Stimulated activated naive CD8-positive, alpha-beta T cell treated with anti-CD3 and anti-CD28 coated beads, Interleukin-15, amount 100 ng/mL, for 72 hours (primary cell): ENCODE measurements at regions not wholly inside any gene's neighbourhood (a gene's known extent, or its start where the extent isn't known, plus 50 kb on each side); places are given as distances from the start of the nearest gene placed in this dataset.

ENCODE experiments used
- ATAC-seq: fragments of 150-1000 bp; cut with Tn5 transposase; 2 replicates; pipeline ENCODE4 v1.10.0; 2021; ENCODE audit warnings: mild to moderate bottlenecking, moderate library complexity
- DNase-seq, 2 donors: peaks; one replicate each; pipeline ENCODE4 v3.0.0; 2021 to 2022
- H3K27ac Mint-ChIP-seq, 2 donors: one replicate each; pipeline ENCODE4 v1.8.0; 2022; ENCODE audit warnings: mild to moderate bottlenecking in 2 of 2, mixed read lengths in 2 of 2, moderate library complexity in 2 of 2
- H3K27me3 Mint-ChIP-seq: one replicate; pipeline ENCODE4 v1.8.0; 2022; ENCODE audit warnings: mixed read lengths
- H3K4me1 Mint-ChIP-seq: one replicate; pipeline ENCODE4 v1.8.0; 2022; ENCODE audit warnings: mild to moderate bottlenecking, mixed read lengths
- H3K4me3 Mint-ChIP-seq, 2 donors: one replicate each; pipeline ENCODE4 v1.8.0; 2022; ENCODE audit warnings: mild to moderate bottlenecking in 2 of 2, mixed read lengths in 2 of 2, moderate library complexity in 1 of 2
- H3K9me3 Mint-ChIP-seq, 2 donors: one replicate each; pipeline ENCODE4 v1.8.0; 2022; ENCODE audit warnings: mixed read lengths in 2 of 2

- H3K4me3 Mint-ChIP-seq: no peak overlapping the region
- no peak overlapping the region for H3K27ac Mint-ChIP-seq
- ATAC-seq (no peak), DNase-seq (no peak)
- H3K9me3 Mint-ChIP-seq: no peaks in the 10 kb centered on the region
- no peaks in the 10 kb centered on the region for H3K27me3 Mint-ChIP-seq
- H3K4me1 Mint-ChIP-seq: peaks cover 5% of the 10 kb centered on the region
Observed at GRCh38 chr2:100674666-100675065, 111.9 kb downstream of the PDCL3 start.

GRCh38 chr2:100675373-100675772 is 112.6 kb downstream of the PDCL3 start:
- no peaks in the 10 kb centered on the region for H3K27me3 Mint-ChIP-seq
- DNase-seq: no peak

GRCh38 chr2:100675855-100676254 is 113.1 kb downstream of the PDCL3 start:
- no peak for DNase-seq
- Mint-ChIP-seq H3K9me3 (no peaks in the 10 kb centered on the region), H3K27me3 (no peaks in the 10 kb centered on the region), H3K4me1 (peaks cover 16% of the 10 kb centered on the region), H3K4me3 (no peak overlapping the region), H3K27ac (no peak overlapping the region)
- ATAC-seq: no peak

More at GRCh38 chr2:100675373-100675772, 112.6 kb downstream of the PDCL3 start:
- H3K9me3 Mint-ChIP-seq: no peaks in the 10 kb centered on the region
- H3K4me1 Mint-ChIP-seq: peaks cover 12% of the 10 kb centered on the region
- no peak for ATAC-seq
- no peak overlapping the region for H3K4me3 Mint-ChIP-seq
- H3K27ac Mint-ChIP-seq: peak overlapping the region in 1 of 2 donors; percentile 45

GRCh38 chr2:100676346-100676745 is 113.6 kb downstream of the PDCL3 start:
- H3K27me3 Mint-ChIP-seq: no peaks in the 10 kb centered on the region
- H3K4me3 Mint-ChIP-seq: no peak overlapping the region
- ATAC-seq (no peak), DNase-seq (no peak)
- H3K27ac Mint-ChIP-seq: peak overlapping the region in 1 of 2 donors; percentile 33
- peaks cover 16% of the 10 kb centered on the region for H3K4me1 Mint-ChIP-seq
- H3K9me3 Mint-ChIP-seq: no peaks in the 10 kb centered on the region

GRCh38 chr2:100677611-100678185 is 114.9 kb downstream of the PDCL3 start:
- peaks cover 16% of the 10 kb centered on the region for H3K4me1 Mint-ChIP-seq
- H3K4me3 Mint-ChIP-seq: no peak overlapping the region
- no peak for ATAC-seq
- peaks cover 0 to under 1% of the 10 kb centered on the region in 2 donors for H3K9me3 Mint-ChIP-seq
- DNase-seq: no peak
- H3K27ac Mint-ChIP-seq: no peak overlapping the region
- H3K27me3 Mint-ChIP-seq: no peaks in the 10 kb centered on the region

- peaks cover 16% of the 10 kb centered on the region for H3K4me1 Mint-ChIP-seq
- no peaks in the 10 kb centered on the region for H3K27me3 Mint-ChIP-seq
- peaks cover 6 to 8% of the 10 kb centered on the region in 2 donors for H3K9me3 Mint-ChIP-seq
- H3K27ac Mint-ChIP-seq: no peak overlapping the region
- no peak for DNase-seq
- H3K4me3 Mint-ChIP-seq: no peak overlapping the region
- no peak for ATAC-seq
Observed at GRCh38 chr2:100679211-100679610, 116.4 kb downstream of the PDCL3 start.

GRCh38 chr2:100682536-100682935 is 119.7 kb downstream of the PDCL3 start:
- H3K27ac Mint-ChIP-seq: no peak overlapping the region
- H3K9me3 Mint-ChIP-seq: peaks cover 6 to 18% of the 10 kb centered on the region in 2 donors
- H3K4me1 Mint-ChIP-seq: peaks cover 16% of the 10 kb centered on the region
- no peak overlapping the region for H3K4me3 Mint-ChIP-seq
- DNase-seq (no peak), ATAC-seq (no peak)
- no peaks in the 10 kb centered on the region for H3K27me3 Mint-ChIP-seq

- ATAC-seq (no peak), DNase-seq (no peak)
- Mint-ChIP-seq H3K27ac (no peak overlapping the region), H3K9me3 (peaks cover 6 to 18% of the 10 kb centered on the region in 2 donors), H3K4me1 (peaks cover 16% of the 10 kb centered on the region), H3K4me3 (no peak overlapping the region), H3K27me3 (no peaks in the 10 kb centered on the region)
Observed at GRCh38 chr2:100683231-100683630, 120.4 kb downstream of the PDCL3 start.

GRCh38 chr2:100691846-100692245 is 128.1 kb upstream of the NPAS2 start:
- Mint-ChIP-seq H3K4me1 (peaks cover 14% of the 10 kb centered on the region), H3K27ac (peak overlapping the region in 1 of 2 donors; percentile 82), H3K27me3 (peaks cover 13% of the 10 kb centered on the region), H3K4me3 (no peak overlapping the region), H3K9me3 (peaks cover 15% of the 10 kb centered on the region in 2 donors)
- DNase-seq (no peak), ATAC-seq (no peak)

- peak overlapping the region in 1 of 2 donors; percentile 82 for H3K27ac Mint-ChIP-seq
- peaks cover 16 to 20% of the 10 kb centered on the region in 2 donors for H3K9me3 Mint-ChIP-seq
- DNase-seq (no peak), ATAC-seq (no peak)
- no peak overlapping the region for H3K4me3 Mint-ChIP-seq
- peaks cover 13% of the 10 kb centered on the region for H3K27me3 Mint-ChIP-seq
- peaks cover 14% of the 10 kb centered on the region for H3K4me1 Mint-ChIP-seq
Observed at GRCh38 chr2:100692381-100692780, 127.6 kb upstream of the NPAS2 start.

GRCh38 chr2:100692906-100693305 is 127.0 kb upstream of the NPAS2 start:
- H3K4me1 Mint-ChIP-seq: peaks cover 14% of the 10 kb centered on the region
- H3K27ac Mint-ChIP-seq: peak overlapping the region in 1 of 2 donors; percentile 72
- ATAC-seq: no peak

GRCh38 chr2:100699131-100699530 is 120.8 kb upstream of the NPAS2 start:
- DNase-seq (no peak), ATAC-seq (no peak)
- Mint-ChIP-seq H3K4me1 (no peaks in the 10 kb centered on the region), H3K9me3 (peaks cover 23 to 39% of the 10 kb centered on the region in 2 donors), H3K4me3 (no peak overlapping the region), H3K27ac (no peak overlapping the region), H3K27me3 (no peaks in the 10 kb centered on the region)

More at GRCh38 chr2:100692906-100693305, 127.0 kb upstream of the NPAS2 start:
- Mint-ChIP-seq H3K4me3 (no peak overlapping the region), H3K9me3 (peaks cover 16 to 23% of the 10 kb centered on the region in 2 donors), H3K27me3 (peaks cover 13% of the 10 kb centered on the region)
- DNase-seq: no peak

GRCh38 chr2:100702438-100703109 is 117.4 kb upstream of the NPAS2 start:
- ATAC-seq: no peak

GRCh38 chr2:100703213-100703612 is 116.7 kb upstream of the NPAS2 start:
- H3K4me1 Mint-ChIP-seq: peaks cover 10% of the 10 kb centered on the region
- H3K9me3 Mint-ChIP-seq: peaks cover 9 to 15% of the 10 kb centered on the region in 2 donors
- H3K27me3 Mint-ChIP-seq: no peaks in the 10 kb centered on the region
- ATAC-seq (no peak), DNase-seq (no peak)
- no peak overlapping the region for H3K27ac Mint-ChIP-seq
- H3K4me3 Mint-ChIP-seq: no peak overlapping the region

More at GRCh38 chr2:100702438-100703109, 117.4 kb upstream of the NPAS2 start:
- no peak overlapping the region for H3K4me3 Mint-ChIP-seq
- DNase-seq: no peak
- peaks cover 11 to 18% of the 10 kb centered on the region in 2 donors for H3K9me3 Mint-ChIP-seq
- H3K27me3 Mint-ChIP-seq: no peaks in the 10 kb centered on the region
- H3K4me1 Mint-ChIP-seq: peaks cover 4% of the 10 kb centered on the region
- no peak overlapping the region for H3K27ac Mint-ChIP-seq

- Mint-ChIP-seq H3K27me3 (no peaks in the 10 kb centered on the region), H3K4me3 (no peak overlapping the region), H3K9me3 (peaks cover 7 to 11% of the 10 kb centered on the region in 2 donors), H3K4me1 (peaks cover 13% of the 10 kb centered on the region), H3K27ac (no peak overlapping the region)
- DNase-seq (no peak), ATAC-seq (no peak)
Observed at GRCh38 chr2:100703739-100704138, 116.2 kb upstream of the NPAS2 start.

- no peak overlapping the region for H3K27ac Mint-ChIP-seq
- no peak for DNase-seq
- no peak for ATAC-seq
- H3K27me3 Mint-ChIP-seq: no peaks in the 10 kb centered on the region
- peaks cover 7 to 8% of the 10 kb centered on the region in 2 donors for H3K9me3 Mint-ChIP-seq
- H3K4me1 Mint-ChIP-seq: peaks cover 13% of the 10 kb centered on the region
- H3K4me3 Mint-ChIP-seq: no peak overlapping the region
Observed at GRCh38 chr2:100704156-100704555, 115.8 kb upstream of the NPAS2 start.
